H9 (cell line): ENCODE measurements at regions not wholly inside any gene's neighbourhood (a gene's known extent, or its start where the extent isn't known, plus 50 kb on each side); places are given as distances from the start of the nearest gene placed in this dataset.

Source experiments
- DNase-seq: peaks from one replicate; pipeline ENCODE4 v3.0.0-alpha.2; 2017
- H2AFZ ChIP-seq: one replicate; pipeline ENCODE4 v1.6.1; 2013; ENCODE audit warnings: mild to moderate bottlenecking, low read length, control low read depth, moderate library complexity
- H2AK5ac ChIP-seq: 2 replicates; pipeline ENCODE4 v1.6.1; 2013; ENCODE audit warnings: low read length, control low read depth, mixed read lengths; ENCODE audit not compliant: insufficient read length
- H2BK120ac ChIP-seq: one replicate; pipeline ENCODE4 v1.6.1; 2013; ENCODE audit warnings: low read depth, mild to moderate bottlenecking, low read length, control low read depth, inconsistent platforms; ENCODE audit not compliant: poor library complexity, severe bottlenecking
- H2BK12ac ChIP-seq: 2 replicates; pipeline ENCODE4 v1.6.1; 2013; ENCODE audit warnings: low read length, control low read depth, mixed read lengths, low read depth; ENCODE audit not compliant: insufficient read length
- H2BK15ac ChIP-seq: 2 replicates; pipeline ENCODE4 v1.6.1; 2013; ENCODE audit warnings: low read depth, low read length, control low read depth
- H2BK20ac ChIP-seq: one replicate; pipeline ENCODE4 v1.6.1; 2013; ENCODE audit warnings: low read depth, mild to moderate bottlenecking, low read length, control low read depth, inconsistent platforms; ENCODE audit not compliant: poor library complexity, severe bottlenecking
- H2BK5ac ChIP-seq: 2 replicates; pipeline ENCODE4 v1.6.1; 2013; ENCODE audit warnings: low read length, control low read depth, mixed read lengths; ENCODE audit not compliant: insufficient read length
- H3K14ac ChIP-seq: 2 replicates; pipeline ENCODE4 v1.6.1; 2013; ENCODE audit warnings: low read length, control low read depth; ENCODE audit not compliant: insufficient read depth
- H3K18ac ChIP-seq: 2 replicates; pipeline ENCODE4 v1.6.1; 2013; ENCODE audit warnings: low read depth, mild to moderate bottlenecking, mixed read lengths, low read length, control low read depth; ENCODE audit not compliant: insufficient read length
- H3K23ac ChIP-seq: 2 replicates; pipeline ENCODE4 v1.6.1; 2013; ENCODE audit warnings: low read length, control low read depth, mixed read lengths, low read depth; ENCODE audit not compliant: insufficient read length
- H3K23me2 ChIP-seq: 2 replicates; pipeline ENCODE4 v1.6.1; 2013; ENCODE audit warnings: low read depth, mild to moderate bottlenecking, mixed read lengths, low read length, control low read depth; ENCODE audit not compliant: insufficient read length, poor library complexity, severe bottlenecking
- H3K27ac ChIP-seq: 2 replicates; pipeline ENCODE4 v1.5.1; 2013; ENCODE audit warnings: low read length, control low read depth, mixed read lengths, low read depth; ENCODE audit not compliant: insufficient read length
- H3K27me3 ChIP-seq: 2 replicates; pipeline ENCODE4 v1.6.1; 2013; ENCODE audit warnings: low read length, control low read depth, inconsistent platforms; ENCODE audit not compliant: insufficient read depth
- H3K4ac ChIP-seq: 2 replicates; pipeline ENCODE4 v1.6.1; 2013; ENCODE audit warnings: low read depth, mild to moderate bottlenecking, control low read depth, inconsistent platforms, low read length, moderate library complexity
- H3K4me1 ChIP-seq: 2 replicates; pipeline ENCODE4 v1.6.1; 2013; ENCODE audit warnings: low read length, control low read depth, inconsistent platforms; ENCODE audit not compliant: insufficient read depth
- H3K4me2 ChIP-seq: 2 replicates; pipeline ENCODE4 v1.6.1; 2013; ENCODE audit warnings: low read length, control low read depth, mixed read lengths; ENCODE audit not compliant: insufficient read length, insufficient read depth
- H3K56ac ChIP-seq: 2 replicates; pipeline ENCODE4 v1.6.1; 2013; ENCODE audit warnings: low read depth, mild to moderate bottlenecking, mixed read lengths, low read length, control low read depth; ENCODE audit not compliant: insufficient read length
- H3K79me1 ChIP-seq: 2 replicates; pipeline ENCODE4 v1.6.1; 2013; ENCODE audit warnings: low read depth, mild to moderate bottlenecking, moderate library complexity, low read length, control low read depth, inconsistent platforms; ENCODE audit not compliant: insufficient read depth, poor library complexity, severe bottlenecking
- H3K79me2 ChIP-seq: 2 replicates; pipeline ENCODE4 v1.6.1; 2013; ENCODE audit warnings: low read length, control low read depth, inconsistent platforms; ENCODE audit not compliant: insufficient read depth
- H3K9ac ChIP-seq: 2 replicates; pipeline ENCODE4 v1.6.1; 2013; ENCODE audit warnings: low read length, control low read depth, mixed read lengths; ENCODE audit not compliant: insufficient read length; ENCODE audit errors: extremely low read depth
- H3K9me3 ChIP-seq: one replicate; pipeline ENCODE4 v1.6.1; 2013; ENCODE audit warnings: low read depth, low read length, inconsistent platforms; ENCODE audit not compliant: control insufficient read depth
- H3T11ph ChIP-seq: one replicate; pipeline ENCODE4 v1.6.1; 2013; ENCODE audit warnings: mild to moderate bottlenecking, low read length, control low read depth, inconsistent platforms
- H4K20me1 ChIP-seq: one replicate; pipeline ENCODE4 v1.6.1; 2013; ENCODE audit not compliant: control insufficient read depth, insufficient read length, insufficient read depth
- H4K5ac ChIP-seq: 2 replicates; pipeline ENCODE4 v1.6.1; 2013; ENCODE audit warnings: low read depth, mild to moderate bottlenecking, mixed read lengths, low read length, control low read depth; ENCODE audit not compliant: insufficient read length
- H4K8ac ChIP-seq: replicated peaks from 2 replicates; pipeline ENCODE4 v1.6.1; 2013; ENCODE audit warnings: low read length, control low read depth, mixed read lengths, low read depth; ENCODE audit not compliant: insufficient read length
- H4K91ac ChIP-seq: 2 replicates; pipeline ENCODE4 v1.6.1; 2013; ENCODE audit warnings: low read depth, mild to moderate bottlenecking, moderate library complexity, mixed read lengths, low read length, control low read depth; ENCODE audit not compliant: insufficient read length
- H3K27ac Mint-ChIP-seq, 3 experiments: 2 replicates in 2 of 3; 3 replicates in 1 of 3; pipeline ENCODE4 v1.8.0; 2020 to 2021; ENCODE audit warnings: mixed read lengths in 3 of 3, mild to moderate bottlenecking in 1 of 3, moderate library complexity in 1 of 3
- H3K27me3 Mint-ChIP-seq: 2 replicates; pipeline ENCODE4 v1.8.0; 2021; ENCODE audit warnings: low read depth, mild to moderate bottlenecking, moderate library complexity, mixed read lengths
- H3K36me3 Mint-ChIP-seq, 3 experiments: 2 replicates in 2 of 3; 3 replicates in 1 of 3; pipeline ENCODE4 v1.8.0; 2020 to 2021; ENCODE audit warnings: low read depth in 3 of 3, mixed read lengths in 3 of 3; ENCODE audit not compliant: insufficient read depth in 1 of 3
- H3K4me1 Mint-ChIP-seq, 2 experiments: 2 replicates each; pipeline ENCODE4 v1.8.0; 2020; ENCODE audit warnings: mixed read lengths in 2 of 2
- H3K4me3 Mint-ChIP-seq, 2 experiments: 2 replicates in 1 of 2; 3 replicates in 1 of 2; pipeline ENCODE4 v1.8.0; 2020 to 2021; ENCODE audit warnings: mild to moderate bottlenecking in 2 of 2, mixed read lengths in 2 of 2, moderate library complexity in 1 of 2
- H3K9me3 Mint-ChIP-seq, 2 experiments: 2 replicates in 1 of 2; 3 replicates in 1 of 2; pipeline ENCODE4 v1.8.0; 2020; ENCODE audit warnings: mild to moderate bottlenecking in 2 of 2, mixed read lengths in 2 of 2, moderate library complexity in 1 of 2
- CTCF ChIP-seq: fragments of 200-600 bp; sonication (generic); conservative IDR thresholded peaks from 3 replicates; pipeline ENCODE4 v1.8.0; 2021; ENCODE audit warnings: antibody characterized with exemption, mild to moderate bottlenecking
- WGBS: extraction: QIAGEN DNeasy Blood & Tissue Kit; methylation state at CpG from one replicate; pipeline ENCODE4 v1.1.7; 2013; ENCODE audit warnings: missing lambda C conversion rate, low lambda C conversion rate, mixed read lengths; ENCODE audit not compliant: insufficient read length; ENCODE audit errors: extremely low coverage; 5-methylcytosine and 5-hydroxymethylcytosine counted together

DNA sequence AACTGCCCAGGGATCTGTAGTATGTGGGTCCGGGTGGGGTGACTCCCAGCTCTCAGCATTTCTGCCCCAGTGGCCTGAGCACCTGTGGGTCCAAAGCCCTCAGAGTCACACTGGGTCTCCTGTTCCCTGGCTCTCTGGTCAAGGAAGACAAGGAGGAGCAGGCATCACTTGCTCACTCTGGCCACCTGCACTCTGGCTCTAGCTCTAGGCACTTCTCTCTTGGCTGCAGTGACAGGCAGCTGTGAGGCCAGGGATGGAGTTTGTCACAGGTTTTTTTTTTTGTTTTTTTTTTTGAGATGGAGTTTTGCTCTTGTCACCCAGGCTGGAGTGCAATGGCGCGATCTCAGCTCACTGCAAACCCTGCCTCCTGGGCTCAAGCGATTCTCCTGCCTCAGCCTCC lies 84.6 kb downstream of the HS1BP3 start:
- Histone ChIP-seq H3K27me3 (no peaks in the 10 kb centered on the region; the same call in 1 of the 2 replicates), H3K27ac (no peak overlapping the region), H3K4me1 (peaks cover 2% of the 10 kb centered on the region; the same call in 1 of the 2 replicates), H3K9me3 (no peaks in the 10 kb centered on the region), H3K4ac (no peak overlapping the region), H2BK15ac (no peak overlapping the region), H2BK20ac (no peak overlapping the region), H2BK120ac (no peak overlapping the region), H3K56ac (no peak overlapping the region), H2BK12ac (no peak overlapping the region), H3K18ac (no peak overlapping the region), H4K91ac (no peak overlapping the region), H4K20me1 (no peaks in the 10 kb centered on the region), H2AFZ (no peak overlapping the region), H3T11ph (no peak overlapping the region), H4K5ac (no peak overlapping the region), H3K79me2 (no peaks in the 10 kb centered on the region), H3K79me1 (no peaks in the 10 kb centered on the region), H4K8ac (no peak overlapping the region), H3K9ac (no peak overlapping the region), H3K14ac (no peak overlapping the region; the same call in 1 of the 2 replicates), H3K23ac (no peak overlapping the region), H3K4me2 (no peak overlapping the region), H3K23me2 (no peaks in the 10 kb centered on the region), H2BK5ac (no peak overlapping the region), H2AK5ac (no peak overlapping the region)
- Mint-ChIP-seq H3K36me3 (no peaks in the 10 kb centered on the region), H3K27ac (no peak overlapping the region), H3K4me3 (no peak overlapping the region), H3K4me1 (peaks cover 29 to 33% of the 10 kb centered on the region in 2 experiments), H3K27me3 (peaks cover 8% of the 10 kb centered on the region), H3K9me3 (peaks cover 0 to 2% of the 10 kb centered on the region in 2 experiments; a peak in 2 of 5 replicates)
- no CpG with 5 or more reads among the region's 4 CpGs for WGBS
- no peak for TF ChIP-seq CTCF
- DNase-seq, result no peak
